ENCODE measurements at regions not wholly inside any gene's neighbourhood (a gene's known extent, or its start where the extent isn't known, plus 50 kb on each side); places are given as distances from the start of the nearest gene placed in this dataset.

DNA sequence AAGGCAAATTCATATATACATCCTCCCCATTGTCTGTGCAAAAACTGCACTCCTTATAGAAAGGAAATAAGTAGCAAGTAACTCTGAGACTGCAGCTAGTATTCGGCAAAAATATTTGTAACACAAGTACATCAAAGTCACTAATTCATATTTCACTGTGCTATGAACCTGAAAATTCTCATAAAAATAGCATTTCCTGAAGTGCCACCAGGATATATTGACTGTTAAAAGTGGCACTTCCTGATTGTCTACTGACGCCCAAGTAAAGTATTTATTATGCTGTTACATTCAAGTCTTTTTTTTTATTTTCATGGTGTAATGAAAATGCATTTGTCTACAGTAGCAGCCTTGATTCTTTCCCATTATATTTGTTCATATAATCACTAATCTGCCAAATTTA lies 673.8 kb downstream of the PTPRC start:
- no peaks in the 10 kb centered on the region for H3K9me3 ChIP-seq (ENCODE audit: control insufficient read depth, low read length)
- Mint-ChIP-seq H3K4me1 (peaks cover 14% of the 10 kb centered on the region), H3K27ac (no peak overlapping the region), H3K27me3 (ENCODE audit: insufficient read depth) (no peaks in the 10 kb centered on the region), H3K4me3 (no peak overlapping the region), H3K36me3 (ENCODE audit: low read depth) (no peaks in the 10 kb centered on the region), H3K9me3 (no peaks in the 10 kb centered on the region)
- no peaks in the 10 kb centered on the region for H3K4me1 ChIP-seq (ENCODE audit: control insufficient read depth, insufficient read depth, low read length)
- H3K27me3 ChIP-seq (ENCODE audit: control insufficient read depth, insufficient read depth, low read length, poor library complexity, severe bottlenecking), result no peaks in the 10 kb centered on the region
- H3K27ac ChIP-seq (ENCODE audit: low read depth, low read length), result no peak overlapping the region
- H3K36me3 ChIP-seq (ENCODE audit: control insufficient read depth, insufficient read depth, low read length), result no peaks in the 10 kb centered on the region
- no peak for DNase-seq
- H3K9ac ChIP-seq (ENCODE audit: extremely low read depth, low read length, poor library complexity, severe bottlenecking), result no peak overlapping the region
- TF ChIP-seq, protein P1, sequence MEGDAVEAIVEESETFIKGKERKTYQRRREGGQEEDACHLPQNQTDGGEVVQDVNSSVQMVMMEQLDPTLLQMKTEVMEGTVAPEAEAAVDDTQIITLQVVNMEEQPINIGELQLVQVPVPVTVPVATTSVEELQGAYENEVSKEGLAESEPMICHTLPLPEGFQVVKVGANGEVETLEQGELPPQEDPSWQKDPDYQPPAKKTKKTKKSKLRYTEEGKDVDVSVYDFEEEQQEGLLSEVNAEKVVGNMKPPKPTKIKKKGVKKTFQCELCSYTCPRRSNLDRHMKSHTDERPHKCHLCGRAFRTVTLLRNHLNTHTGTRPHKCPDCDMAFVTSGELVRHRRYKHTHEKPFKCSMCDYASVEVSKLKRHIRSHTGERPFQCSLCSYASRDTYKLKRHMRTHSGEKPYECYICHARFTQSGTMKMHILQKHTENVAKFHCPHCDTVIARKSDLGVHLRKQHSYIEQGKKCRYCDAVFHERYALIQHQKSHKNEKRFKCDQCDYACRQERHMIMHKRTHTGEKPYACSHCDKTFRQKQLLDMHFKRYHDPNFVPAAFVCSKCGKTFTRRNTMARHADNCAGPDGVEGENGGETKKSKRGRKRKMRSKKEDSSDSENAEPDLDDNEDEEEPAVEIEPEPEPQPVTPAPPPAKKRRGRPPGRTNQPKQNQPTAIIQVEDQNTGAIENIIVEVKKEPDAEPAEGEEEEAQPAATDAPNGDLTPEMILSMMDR (conservative IDR thresholded peaks at IDR 0.05), result no peak
- H3K4me3 ChIP-seq (ENCODE audit: low read length), result no peak overlapping the region
- 83 to 100% methylated on average over 1 to 2 of the region's 2 CpGs for WGBS, 2 experiments (ENCODE audit: insufficient coverage in 1 of 2, insufficient read length in 1 of 2)

DNA sequence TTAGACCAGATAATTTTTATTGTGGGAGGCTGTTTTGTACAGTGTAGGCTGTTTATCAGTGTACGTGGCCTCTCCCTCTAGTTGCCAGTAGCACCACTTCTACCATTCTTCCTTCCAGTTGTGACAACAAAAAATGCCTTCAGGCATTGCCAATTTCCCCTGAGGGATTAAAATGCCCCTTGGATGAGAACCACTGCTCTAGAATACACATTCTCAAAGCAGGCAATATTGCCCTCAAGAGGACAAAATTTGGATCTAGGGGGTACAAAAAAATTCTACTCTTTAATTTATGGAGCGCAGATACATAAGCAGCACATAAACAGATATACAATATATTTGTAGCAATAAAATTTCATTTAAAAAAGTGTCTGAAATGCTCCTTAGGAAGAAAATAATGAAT lies 674.6 kb downstream of the PTPRC start:
- DNase-seq, result no peak
- no peak overlapping the region for H3K4me3 Mint-ChIP-seq
- no peaks in the 10 kb centered on the region for H3K27me3 Mint-ChIP-seq (ENCODE audit: insufficient read depth)
- no peaks in the 10 kb centered on the region for H3K36me3 Mint-ChIP-seq (ENCODE audit: low read depth)
- no peak overlapping the region for H3K27ac ChIP-seq (ENCODE audit: low read depth, low read length)
- H3K4me1 ChIP-seq (ENCODE audit: control insufficient read depth, insufficient read depth, low read length), result no peaks in the 10 kb centered on the region
- peaks cover 14% of the 10 kb centered on the region for H3K4me1 Mint-ChIP-seq
- H3K9me3 Mint-ChIP-seq, result no peaks in the 10 kb centered on the region
- no peaks in the 10 kb centered on the region for H3K27me3 ChIP-seq (ENCODE audit: control insufficient read depth, insufficient read depth, low read length, poor library complexity, severe bottlenecking)
- 86% methylated on average over 1 of the region's 2 CpGs; no CpG with 5 or more reads in 1 of the 2 experiments for WGBS, 2 experiments (ENCODE audit: insufficient coverage in 1 of 2, insufficient read length in 1 of 2)
- no peak overlapping the region for H3K27ac Mint-ChIP-seq
- no peak overlapping the region for H3K4me3 ChIP-seq (ENCODE audit: low read length)
- TF ChIP-seq, protein P1 (conservative IDR thresholded peaks at IDR 0.05), result no peak
- H3K36me3 ChIP-seq (ENCODE audit: control insufficient read depth, insufficient read depth, low read length), result no peaks in the 10 kb centered on the region
- no peaks in the 10 kb centered on the region for H3K9me3 ChIP-seq (ENCODE audit: control insufficient read depth, low read length)
- H3K9ac ChIP-seq (ENCODE audit: extremely low read depth, low read length, poor library complexity, severe bottlenecking), result no peak overlapping the region

DNA sequence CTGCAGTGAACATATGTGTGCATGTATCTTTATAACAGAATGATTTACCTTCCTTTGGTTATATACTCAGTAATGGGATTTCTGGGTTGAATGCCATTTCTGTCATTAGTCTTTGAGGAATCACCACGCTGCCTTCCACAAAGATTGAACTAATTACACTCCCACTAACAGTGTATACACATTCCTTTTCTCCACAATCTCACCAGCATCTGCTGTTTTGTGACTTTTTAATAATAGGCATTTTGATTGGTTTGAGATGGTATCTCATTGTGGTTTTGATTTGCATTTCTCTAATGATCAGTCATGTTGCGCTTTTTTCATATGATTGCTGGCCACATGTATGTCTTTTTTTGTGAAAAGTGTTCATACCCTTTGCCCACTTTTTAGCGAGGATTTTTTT lies 680.5 kb downstream of the PTPRC start:
- no peak overlapping the region for H3K4me3 ChIP-seq (ENCODE audit: low read length)
- WGBS, 2 experiments (ENCODE audit: insufficient coverage in 1 of 2, insufficient read length in 1 of 2), result 83 to 92% methylated on average over 2 to 3 of the region's 3 CpGs
- Mint-ChIP-seq H3K27me3 (ENCODE audit: insufficient read depth) (no peaks in the 10 kb centered on the region), H3K4me1 (no peaks in the 10 kb centered on the region), H3K9me3 (no peaks in the 10 kb centered on the region), H3K27ac (no peak overlapping the region), H3K4me3 (no peak overlapping the region), H3K36me3 (ENCODE audit: low read depth) (no peaks in the 10 kb centered on the region)
- H3K9ac ChIP-seq (ENCODE audit: extremely low read depth, low read length, poor library complexity, severe bottlenecking), result no peak overlapping the region
- no peaks in the 10 kb centered on the region for H3K27me3 ChIP-seq (ENCODE audit: control insufficient read depth, insufficient read depth, low read length, poor library complexity, severe bottlenecking)
- TF ChIP-seq, protein P1 (conservative IDR thresholded peaks at IDR 0.05), result no peak
- H3K9me3 ChIP-seq (ENCODE audit: control insufficient read depth, low read length), result no peaks in the 10 kb centered on the region
- no peaks in the 10 kb centered on the region for H3K4me1 ChIP-seq (ENCODE audit: control insufficient read depth, insufficient read depth, low read length)
- no peak overlapping the region for H3K27ac ChIP-seq (ENCODE audit: low read depth, low read length)
- DNase-seq, result no peak
- no peaks in the 10 kb centered on the region for H3K36me3 ChIP-seq (ENCODE audit: control insufficient read depth, insufficient read depth, low read length)

All from endodermal cell (in vitro differentiated cells).